ENCODE measurements at regions not wholly inside any gene's neighbourhood (a gene's known extent, or its start where the extent isn't known, plus 50 kb on each side); places are given as distances from the start of the nearest gene placed in this dataset.

DNA sequence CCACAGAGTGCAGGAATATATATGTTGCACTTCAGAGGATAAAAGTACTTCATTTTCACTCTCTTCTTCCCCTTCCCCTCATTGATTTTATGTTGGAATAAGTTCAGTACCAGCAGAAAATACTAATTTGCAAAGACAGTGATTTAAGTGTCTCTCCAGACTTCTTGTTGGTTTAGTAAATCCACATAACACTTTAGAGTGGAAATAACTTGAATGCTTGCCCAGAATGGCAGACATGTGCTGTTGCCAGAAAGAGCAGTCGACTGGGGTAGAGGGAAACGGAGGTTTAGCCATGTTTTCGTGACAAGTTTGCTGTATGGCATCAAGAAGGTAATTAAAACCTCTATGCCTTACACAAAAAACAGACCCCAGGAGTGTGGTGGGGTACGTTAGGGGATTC is 246.0 kb upstream of the CXCR4 start:
- TF ChIP-seq CTCF (IDR thresholded peaks at IDR 0.05; ENCODE audit: insufficient read depth, low read depth, low read length) = no peak
- TF ChIP-seq EZH2 (IDR thresholded peaks at IDR 0.05; ENCODE audit: insufficient read depth, low read length) = no peak
